Liver (tissue), 8 donors: ENCODE measurements at regions not wholly inside any gene's neighbourhood (a gene's known extent, or its start where the extent isn't known, plus 50 kb on each side); places are given as distances from the start of the nearest gene placed in this dataset.

Experiments used
- DNase-seq: peaks from one replicate; pipeline ENCODE4 v3.0.0-alpha.2; 2017; ENCODE audit warnings: low spot score
- H3K27ac ChIP-seq, 2 donors: one replicate each; pipeline ENCODE4 v1.7.0; 2013; ENCODE audit warnings: inconsistent platforms in 2 of 2, low read length in 2 of 2, control low read depth in 1 of 2, low read depth in 1 of 2, mild to moderate bottlenecking in 1 of 2
- H3K27me3 ChIP-seq, 4 donors: one replicate each; pipeline versions ENCODE4 v1.6.1 to v1.7.0; 2013; ENCODE audit warnings: low read length in 3 of 4, inconsistent platforms in 1 of 4, mild to moderate bottlenecking in 1 of 4, moderate library complexity in 1 of 4; ENCODE audit not compliant: control insufficient read depth in 4 of 4, insufficient read depth in 4 of 4
- H3K36me3 ChIP-seq, 4 donors: one replicate each; pipeline versions ENCODE4 v1.6.1 to v1.7.0; 2013; ENCODE audit warnings: low read length in 3 of 4, mild to moderate bottlenecking in 3 of 4, low read depth in 1 of 4, moderate library complexity in 1 of 4; ENCODE audit not compliant: control insufficient read depth in 4 of 4, insufficient read depth in 3 of 4
- H3K4me1 ChIP-seq, 4 donors: one replicate each; pipeline versions ENCODE4 v1.6.1 to v1.7.0; 2013; ENCODE audit warnings: low read length in 3 of 4, mild to moderate bottlenecking in 3 of 4, moderate library complexity in 1 of 4; ENCODE audit not compliant: control insufficient read depth in 4 of 4, insufficient read depth in 4 of 4
- H3K4me3 ChIP-seq, 3 donors: one replicate each; pipeline versions ENCODE4 v1.6.1 to v1.7.0; 2013; ENCODE audit warnings: low read length in 3 of 3, control low read depth in 1 of 3, low read depth in 1 of 3, mild to moderate bottlenecking in 1 of 3
- H3K9ac ChIP-seq, 2 donors: one replicate each; pipeline ENCODE4 v1.7.0; 2013; ENCODE audit warnings: low read length in 2 of 2, mild to moderate bottlenecking in 2 of 2, moderate library complexity in 2 of 2, control low read depth in 1 of 2, low read depth in 1 of 2
- H3K9me3 ChIP-seq, 4 donors: one replicate each; pipeline versions ENCODE4 v1.6.1 to v1.7.0; 2013; ENCODE audit warnings: low read length in 3 of 4; ENCODE audit not compliant: control insufficient read depth in 4 of 4
- ATF3 ChIP-seq: IDR thresholded peaks from 2 replicates; pipeline ENCODE4 v1.6.1; 2016; ENCODE audit warnings: antibody characterized with exemption
- CTCF ChIP-seq: fragments of 150-350 bp; IDR thresholded peaks from 2 replicates; pipeline ENCODE4 v1.5.1; 2017; ENCODE audit warnings: improper control_type of control experiment, low read depth, low read length; ENCODE audit not compliant: missing input control
- EGR1 ChIP-seq, 2 donors: IDR thresholded peaks; 2 replicates each; pipeline ENCODE4 v1.6.1; 2016 to 2018; ENCODE audit warnings: antibody characterized with exemption in 2 of 2, low read depth in 2 of 2
- FOXA1 ChIP-seq: IDR thresholded peaks from 2 replicates; pipeline ENCODE4 v1.6.1; 2016; ENCODE audit warnings: antibody characterized with exemption
- GABPA ChIP-seq, 2 donors: IDR thresholded peaks in 1 of 2; conservative IDR thresholded peaks in 1 of 2; 2 replicates each; pipeline ENCODE4 v1.6.1; 2016; ENCODE audit warnings: antibody characterized with exemption in 2 of 2, mild to moderate bottlenecking in 1 of 2, moderate library complexity in 1 of 2
- HNF4A ChIP-seq, 2 donors: conservative IDR thresholded peaks; 2 replicates each; pipeline ENCODE4 v1.6.1; 2016; ENCODE audit warnings: antibody characterized with exemption in 2 of 2, mild to moderate bottlenecking in 2 of 2
- MAX ChIP-seq: IDR thresholded peaks from 2 replicates; pipeline ENCODE4 v1.6.1; 2016; ENCODE audit warnings: antibody characterized with exemption
- NR2F2 ChIP-seq: IDR thresholded peaks from 2 replicates; pipeline ENCODE4 v1.6.1; 2016; ENCODE audit warnings: antibody characterized with exemption
- RAD21 ChIP-seq, 2 donors: IDR thresholded peaks; 2 replicates each; pipeline ENCODE4 v1.6.1; 2016; ENCODE audit warnings: antibody characterized with exemption in 2 of 2, mild to moderate bottlenecking in 2 of 2
- REST ChIP-seq: IDR thresholded peaks from 2 replicates; pipeline ENCODE4 v1.6.1; 2016; ENCODE audit warnings: antibody characterized with exemption, mild to moderate bottlenecking
- RXRA ChIP-seq, 2 donors: IDR thresholded peaks; 2 replicates each; pipeline ENCODE4 v1.6.1; 2017 to 2018; ENCODE audit warnings: antibody characterized with exemption in 2 of 2, mild to moderate bottlenecking in 1 of 2
- SP1 ChIP-seq: IDR thresholded peaks from 2 replicates; pipeline ENCODE4 v1.6.1; 2018; ENCODE audit warnings: antibody characterized with exemption, mild to moderate bottlenecking
- whole genome bisulfite sequencing: extraction: QIAGEN DNeasy Blood & Tissue Kit; methylation state at CpG from one replicate; pipeline ENCODE4 v1.1.7; 2013; 5-methylcytosine and 5-hydroxymethylcytosine counted together
- donor health status: healthy.
- donor health status: healthy.
- donor health status: healthy.
- donor health status: healthy.
- donor health status: healthy.

GRCh38 chr15:70469182-70469581 is 294.2 kb downstream of the UACA start:
- H3K4me1 ChIP-seq, result peaks cover 4 to 16% (median 9%) of the 10 kb centered on the region in 4 donors
- no peak overlapping the region for H3K4me3 ChIP-seq
- H3K9me3 ChIP-seq, result no peaks in the 10 kb centered on the region
- H3K9ac ChIP-seq, result no peak overlapping the region
- 38% methylated on average over 3 of the region's 3 CpGs for WGBS
- H3K27me3 ChIP-seq, result no peaks in the 10 kb centered on the region
- no peak overlapping the region for H3K27ac ChIP-seq
- H3K36me3 ChIP-seq, result no peaks in the 10 kb centered on the region
- DNase-seq, result no peak
- TF ChIP-seq ATF3 (no peak), FOXA1 (no peak), HNF4A (conservative IDR thresholded peaks at IDR 0.05) (peak in 1 of 2 donors; percentile 40), RAD21 (IDR thresholded peaks at IDR 0.05) (no peak), SP1 (no peak), RXRA (IDR thresholded peaks at IDR 0.05) (peak in 1 of 2 donors; percentile 60), MAX (no peak), REST (no peak), EGR1 (IDR thresholded peaks at IDR 0.05; ENCODE audit: low read depth in 2 of 2) (no peak), GABPA (IDR thresholded peaks at IDR 0.05 in 1 of 2, conservative IDR thresholded peaks at IDR 0.05 in 1 of 2) (no peak)

GRCh38 chr15:70466895-70467529 is 296.3 kb downstream of the UACA start:
- no peaks in the 10 kb centered on the region for H3K36me3 ChIP-seq
- no peak for DNase-seq
- H3K9ac ChIP-seq, result no peak overlapping the region
- WGBS, result 43% methylated on average over 4 of the region's 4 CpGs
- TF ChIP-seq NR2F2 (no peak), RAD21 (IDR thresholded peaks at IDR 0.05) (peak; percentile 86 to 91), FOXA1 (no peak), CTCF (peak; percentile 57)
- H3K9me3 ChIP-seq, result no peaks in the 10 kb centered on the region
- H3K27ac ChIP-seq, result no peak overlapping the region
- no peak overlapping the region for H3K4me3 ChIP-seq
- H3K4me1 ChIP-seq, result peaks cover 0 to 15% (median 5%) of the 10 kb centered on the region in 4 donors
- H3K27me3 ChIP-seq, result no peaks in the 10 kb centered on the region
